Endothelial cell of umbilical vein (primary cell): ENCODE measurements at regions not wholly inside any gene's neighbourhood (a gene's known extent, or its start where the extent isn't known, plus 50 kb on each side); places are given as distances from the start of the nearest gene placed in this dataset.

ENCODE experiments used
- BruUV-seq: library from RNA; stranded (reverse); fragments of 400-500 nt; replicated peaks from 2 replicates; lab custom pipeline; 2021; lab: Mats Ljungman, UMichigan
- CTCF ChIA-PET: fragments of 300-600, 350-600 bp; sonication (Branson Sonifier 250); formaldehyde crosslinking; loops from one replicate; lab custom pipeline; 2021; ENCODE audit warnings: antibody characterized with exemption, inconsistent platforms; lab: Charles Lee
- POLR2A ChIA-PET: fragments of 300-600, 350-600 bp; sonication (Branson Sonifier 250); formaldehyde crosslinking; loops from one replicate; lab custom pipeline; 2021; ENCODE audit warnings: antibody characterized with exemption, inconsistent platforms; lab: Charles Lee
- DNase-seq: peaks from one replicate; pipeline ENCODE4 v3.0.0-alpha.2; 2011; ENCODE audit warnings: low read depth, low spot score
- FAIRE-seq: peaks from 2 replicates; lab custom pipeline; 2011; peaks lifted over from hg19 to GRCh38; lab: Jason Lieb, UNC
- H2AFZ ChIP-seq: 2 replicates; pipeline ENCODE4 v1.6.0; 2012; ENCODE audit warnings: low read depth, low read length, control low read depth, inconsistent platforms
- H3K27ac ChIP-seq: 2 replicates; pipeline ENCODE4 v1.5.1; 2011; ENCODE audit warnings: low read depth, mild to moderate bottlenecking, control low read depth, low read length, moderate library complexity; ENCODE audit not compliant: insufficient read depth
- H3K27me3 ChIP-seq, 2 experiments: 2 replicates each; pipeline versions ENCODE4 v1.6.0 to v1.6.1; 2011; ENCODE audit warnings: low read length in 2 of 2, mixed read lengths in 1 of 2; ENCODE audit not compliant: control insufficient read depth in 2 of 2, insufficient read depth in 2 of 2
- H3K36me3 ChIP-seq, 2 experiments: 2 replicates in 1 of 2; 3 replicates in 1 of 2; pipeline ENCODE4 v1.5.1; 2011; ENCODE audit warnings: low read length in 2 of 2, mild to moderate bottlenecking in 1 of 2, moderate library complexity in 1 of 2; ENCODE audit not compliant: control insufficient read depth in 2 of 2, insufficient read depth in 2 of 2; ENCODE audit errors: extremely low read depth in 1 of 2
- H3K4me1 ChIP-seq: 3 replicates; pipeline ENCODE4 v1.5.1; 2011; ENCODE audit warnings: mild to moderate bottlenecking, low read length; ENCODE audit not compliant: control insufficient read depth, insufficient read depth; ENCODE audit errors: extremely low read depth
- H3K4me2 ChIP-seq: 2 replicates; pipeline ENCODE4 v1.6.1; 2011; ENCODE audit warnings: low read length, control low read depth, mixed read lengths; ENCODE audit not compliant: insufficient read depth
- H3K4me3 ChIP-seq, 3 experiments: fragments of 200-600 bp in 1 of 3; sonication (generic), shearing (Covaris generic) in 1 of 3; replicated peaks in 1 of 3; 2 replicates each; pipeline ENCODE4 v1.5.1; 2011 to 2016; ENCODE audit warnings: control low read depth in 3 of 3, low read length in 3 of 3, mild to moderate bottlenecking in 2 of 3, inconsistent platforms in 1 of 3, low read depth in 1 of 3, moderate library complexity in 1 of 3; ENCODE audit not compliant: insufficient read depth in 1 of 3
- H3K79me2 ChIP-seq: 2 replicates; pipeline ENCODE4 v1.6.0; 2012; ENCODE audit warnings: low read length, inconsistent platforms; ENCODE audit not compliant: control insufficient read depth, insufficient read depth
- H3K9ac ChIP-seq: replicated peaks from 2 replicates; pipeline ENCODE3; 2011; ENCODE audit warnings: low read length, control low read depth; ENCODE audit not compliant: insufficient read depth; ENCODE audit errors: extremely low read depth
- H3K9me1 ChIP-seq: replicated peaks from 3 replicates; pipeline ENCODE4 v1.6.0; 2011; ENCODE audit warnings: mild to moderate bottlenecking, low read length; ENCODE audit not compliant: control insufficient read depth, insufficient read depth; ENCODE audit errors: extremely low read depth
- H3K9me3 ChIP-seq: replicated peaks from 2 replicates; pipeline ENCODE4 v1.5.1; 2012; ENCODE audit warnings: low read length, inconsistent platforms; ENCODE audit not compliant: control insufficient read depth, insufficient read depth
- H4K20me1 ChIP-seq: replicated peaks from 2 replicates; pipeline ENCODE3; 2011; ENCODE audit warnings: mild to moderate bottlenecking, low read length; ENCODE audit not compliant: control insufficient read depth, insufficient read depth; ENCODE audit errors: extremely low read depth
- CTCF ChIP-seq, 2 donors: IDR thresholded peaks; 1 replicate in 1 of 2; 2 replicates in 1 of 2; pipeline ENCODE4 v1.5.1; 2011; ENCODE audit warnings: low read length in 2 of 2, mild to moderate bottlenecking in 2 of 2, moderate library complexity in 2 of 2, control low read depth in 1 of 2, inconsistent platforms in 1 of 2, low read depth in 1 of 2; ENCODE audit not compliant: insufficient read depth in 1 of 2; ENCODE audit errors: extremely low read depth in 1 of 2
- EZH2 ChIP-seq: IDR thresholded peaks from 2 replicates; pipeline ENCODE4 v1.6.1; 2012; ENCODE audit warnings: borderline replicate concordance, low read depth, mild to moderate bottlenecking, moderate library complexity, low read length, inconsistent platforms; ENCODE audit not compliant: severe bottlenecking
- FOS ChIP-seq: IDR thresholded peaks from 2 replicates; pipeline ENCODE4 v1.6.1; 2011; ENCODE audit warnings: mild to moderate bottlenecking, low read length, moderate library complexity, borderline replicate concordance; ENCODE audit not compliant: insufficient read depth
- GATA2 ChIP-seq: IDR thresholded peaks from 2 replicates; pipeline ENCODE4 v1.7.0; 2011; ENCODE audit warnings: low read depth, mild to moderate bottlenecking, moderate library complexity, mixed read lengths, low read length; ENCODE audit not compliant: insufficient read length, insufficient read depth
- JUN ChIP-seq: IDR thresholded peaks from 2 replicates; pipeline ENCODE4 v1.6.1; 2011; ENCODE audit warnings: borderline replicate concordance, low read depth; ENCODE audit not compliant: insufficient read length, insufficient read depth
- MAX ChIP-seq: IDR thresholded peaks from 2 replicates; pipeline ENCODE4 v1.6.1; 2011; ENCODE audit not compliant: insufficient read depth, insufficient read length
- MYC ChIP-seq: IDR thresholded peaks from one replicate; pipeline ENCODE4 v1.6.1; 2011; ENCODE audit warnings: mild to moderate bottlenecking, low read depth, low read length
- POLR2A ChIP-seq: IDR thresholded peaks from 2 replicates; pipeline ENCODE4 v1.6.1; 2012; ENCODE audit warnings: low read depth, mild to moderate bottlenecking, control low read depth, low read length
- POLR2AphosphoS5 ChIP-seq: IDR thresholded peaks from 2 replicates; pipeline ENCODE4 v1.6.1; 2012; ENCODE audit warnings: low read depth, mild to moderate bottlenecking, control low read depth, low read length, moderate library complexity; ENCODE audit not compliant: insufficient read depth
- dilution Hi-C: fragments of 300-500 bp; cut with MboI; formaldehyde crosslinking; loops from one replicate; pipeline ENCODE4 v1.15.0; 2019; ENCODE audit warnings: low sequenced_read_pairs; ENCODE audit not compliant: extremely low pct_ligation_motif_present
- intact Hi-C: fragments of 100-400 bp; cut with micrococcal nuclease; formaldehyde crosslinking; loops from one replicate; pipeline ENCODE4 v1.10.0; 2022

- BruUV-seq: no TSS peak
- no peaks in the 10 kb centered on the region for H3K36me3 ChIP-seq
- no peaks in the 10 kb centered on the region for H3K79me2 ChIP-seq
- no peaks in the 10 kb centered on the region for H3K9me3 ChIP-seq
- TF ChIP-seq POLR2A (no peak), POLR2AphosphoS5 (no peak), MYC (no peak), GATA2 (no peak), FOS (no peak), MAX (no peak), JUN (no peak), CTCF (IDR thresholded peaks at IDR 0.05; ENCODE audit: extremely low read depth in 1 of 2, insufficient read depth in 1 of 2, low read depth in 1 of 2, low read length in 2 of 2) (no peak), EZH2 (no peak)
- FAIRE-seq (no peak), DNase-seq (no peak)
- dilution Hi-C loops (no loop called here), intact Hi-C loops (no loop called here)
- POLR2A ChIA-PET: no interaction called here
- no peaks in the 10 kb centered on the region for H3K4me1 ChIP-seq
- no peak overlapping the region for H2AFZ ChIP-seq
- H3K4me2 ChIP-seq: no peak overlapping the region
- H3K27ac ChIP-seq: no peak overlapping the region
- H3K27me3 ChIP-seq: no peaks in the 10 kb centered on the region
- H3K9ac ChIP-seq: no peak overlapping the region
- H3K4me3 ChIP-seq: no peak overlapping the region
- no peaks in the 10 kb centered on the region for H3K9me1 ChIP-seq
- no peaks in the 10 kb centered on the region for H4K20me1 ChIP-seq
- CTCF ChIA-PET: no interaction called here
These were observed 130.0 kb downstream of the MBD2 start for GRCh38 chr18:54094474-54094873.
